GM19455 (cell line): ENCODE measurements at regions not wholly inside any gene's neighbourhood (a gene's known extent, or its start where the extent isn't known, plus 50 kb on each side); places are given as distances from the start of the nearest gene placed in this dataset.
"Not testable (repeated sequence)": the region's sequence is repeated elsewhere in the genome, so short reads cannot be mapped to it uniquely, and the experiment has no call there.

Source experiments
- ATAC-seq: cut with Tn5 transposase; IDR thresholded peaks from one replicate; pipeline ENCODE4 v1.9.1; 2021; ENCODE audit not compliant: unreplicated experiment

DNA sequence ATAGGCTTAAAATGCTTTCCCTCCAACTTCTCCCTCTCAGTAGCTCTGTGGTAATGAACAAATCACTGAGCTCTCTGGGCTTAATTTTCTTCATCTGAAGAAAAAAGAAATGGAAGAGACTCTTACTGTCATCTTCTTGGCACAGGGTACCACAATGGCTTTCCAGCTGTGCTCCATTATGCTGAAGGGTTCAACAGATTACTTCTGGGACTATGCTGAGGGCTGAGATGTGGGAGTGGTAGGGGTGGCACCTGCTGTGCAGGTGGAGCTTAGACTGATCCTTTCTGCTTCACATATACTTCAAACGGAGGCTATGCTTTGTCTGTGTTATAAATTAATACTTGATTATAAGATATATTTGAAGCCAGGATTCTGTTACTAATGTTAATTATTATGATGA, 840.2 kb upstream of the C9orf72 start:
- no peak for ATAC-seq

DNA sequence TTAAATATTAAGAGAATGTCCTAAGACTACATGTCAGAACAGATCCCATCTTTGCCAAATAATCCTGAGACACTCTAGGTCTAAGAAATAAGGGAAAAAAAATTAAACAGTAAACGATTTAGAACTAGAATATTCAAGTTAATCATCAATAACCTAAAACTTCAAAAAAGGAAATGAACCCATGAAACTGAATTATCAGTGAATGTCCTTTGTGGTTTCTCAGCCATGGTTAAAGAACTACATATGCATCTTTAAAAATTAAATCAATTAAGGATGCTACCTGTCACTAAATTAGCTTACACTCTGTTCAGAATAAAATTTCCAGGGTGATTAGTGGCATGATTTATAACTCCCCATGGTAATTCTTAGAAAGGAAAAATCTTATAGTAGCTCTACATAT, 850.0 kb upstream of the C9orf72 start:
- no peak for ATAC-seq

- no peak for ATAC-seq
Observed at GRCh38 chr9:28435456-28435855, 862.2 kb upstream of the C9orf72 start.

GRCh38 chr9:28439688-28440087, 866.4 kb upstream of the C9orf72 start:
- no peak for ATAC-seq

DNA sequence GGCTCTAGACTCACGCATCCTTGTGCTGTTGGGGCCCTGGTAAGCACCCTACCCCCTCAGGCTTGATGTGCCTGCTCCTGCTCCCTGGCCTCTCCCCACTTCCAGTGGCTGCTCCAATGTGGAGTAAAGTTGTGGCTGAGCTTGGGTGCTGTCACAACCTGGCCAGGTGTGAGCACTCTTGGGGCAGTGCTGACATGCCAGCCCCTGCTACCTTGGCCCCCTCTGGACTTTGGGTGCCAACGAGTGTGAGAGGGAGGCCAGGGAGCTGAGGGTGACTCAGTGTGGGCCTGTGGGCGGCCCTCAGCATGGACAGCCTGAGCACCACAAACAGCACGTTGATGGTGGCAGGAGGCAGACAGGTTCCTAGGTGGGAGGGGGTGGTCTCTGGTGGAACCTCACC, 870.2 kb upstream of the C9orf72 start:
- ATAC-seq, result no peak

DNA sequence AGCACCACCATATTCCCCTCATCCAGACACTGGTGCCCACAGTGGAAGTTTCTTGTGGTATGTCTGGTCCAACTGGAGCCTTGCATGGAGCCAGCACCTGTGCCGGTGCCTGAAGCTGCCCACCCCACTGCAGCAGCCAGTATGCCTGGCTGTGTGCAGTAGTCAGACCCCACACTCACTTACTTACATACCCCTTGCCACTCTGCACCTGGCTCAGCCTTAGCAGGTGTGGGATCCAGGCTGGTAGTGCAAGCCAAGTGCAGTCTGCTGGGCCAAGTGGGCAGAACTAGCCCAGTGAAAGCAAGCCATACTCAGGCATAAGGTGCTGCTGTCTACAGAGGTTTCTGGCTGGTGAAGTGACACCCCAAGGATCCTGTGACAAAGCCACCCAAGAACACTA, 871.4 kb upstream of the C9orf72 start:
- ATAC-seq, result no peak

GRCh38 chr9:28445211-28445610, 871.9 kb upstream of the C9orf72 start:
- no peak for ATAC-seq

- ATAC-seq, result no peak
Observed at GRCh38 chr9:28453918-28454317, 880.6 kb upstream of the C9orf72 start.

DNA sequence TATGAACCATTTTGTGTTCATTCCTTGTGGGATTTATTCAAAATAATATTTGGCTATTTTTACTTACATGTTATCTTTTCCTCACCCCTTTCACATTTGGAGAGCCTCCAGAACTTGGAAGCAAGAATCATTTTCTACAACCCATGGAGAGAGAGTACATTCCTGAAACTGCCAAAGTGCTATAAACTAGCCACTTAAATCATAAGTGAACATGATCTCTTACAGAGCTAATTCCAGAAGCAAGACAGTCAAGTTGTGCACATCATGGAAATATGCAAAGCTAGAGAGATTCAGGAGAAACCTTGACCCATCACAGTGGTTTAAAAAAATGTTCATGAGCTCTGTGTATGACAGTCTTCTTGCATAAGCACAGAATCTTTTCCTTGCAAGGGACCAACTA, 883.6 kb upstream of the C9orf72 start:
- ATAC-seq, result no peak

- no peak for ATAC-seq
Observed at GRCh38 chr9:28464481-28465216, 891.4 kb upstream of the C9orf72 start.

- no peak for ATAC-seq
Observed at GRCh38 chr9:28471261-28471660, 898.0 kb upstream of the C9orf72 start.

DNA sequence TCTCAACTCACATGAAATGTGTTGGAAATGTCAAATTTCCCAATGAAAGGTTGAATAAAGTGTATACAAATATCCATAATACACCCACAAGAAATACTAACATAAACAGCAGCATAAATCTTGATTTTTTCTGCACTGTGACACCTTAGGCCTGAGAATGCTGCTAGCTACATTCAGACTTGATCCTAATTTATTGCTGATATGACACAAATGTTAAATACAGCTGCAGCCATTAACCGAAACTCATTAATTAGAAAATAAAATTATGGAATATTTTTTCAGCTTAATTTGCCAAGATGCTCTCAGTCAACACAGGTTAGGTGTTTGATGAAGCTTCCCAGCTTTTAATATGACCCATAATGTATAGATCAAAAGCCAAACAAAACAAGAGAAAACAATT, 914.3 kb upstream of the C9orf72 start:
- ATAC-seq, result no peak

GRCh38 chr9:28491121-28491520, 917.8 kb upstream of the C9orf72 start:
- ATAC-seq, result no peak

GRCh38 chr9:28498168-28498567, 924.9 kb upstream of the C9orf72 start:
- ATAC-seq, result not testable (repeated sequence)

- ATAC-seq, result no peak
Observed at GRCh38 chr9:28502189-28502588, 928.9 kb upstream of the C9orf72 start.

DNA sequence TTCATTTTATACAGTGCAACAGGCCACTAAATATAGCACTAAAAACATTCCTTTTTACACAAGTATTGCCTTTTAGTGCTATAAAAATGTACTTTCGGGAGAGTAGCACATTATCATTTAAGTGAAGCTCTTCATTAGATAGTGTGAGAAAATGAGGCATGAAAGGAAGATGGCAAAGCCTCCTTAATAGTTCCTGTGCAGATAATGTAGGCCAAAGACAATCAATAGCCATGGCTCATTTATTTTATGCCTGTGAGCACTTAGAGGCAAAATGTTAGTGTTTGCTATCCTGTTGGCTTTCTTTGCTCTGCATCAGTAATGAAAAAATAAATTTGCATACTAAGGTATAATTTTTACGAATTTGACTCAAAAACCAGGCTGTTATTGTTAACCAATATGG, 929.5 kb upstream of the C9orf72 start:
- no peak for ATAC-seq

DNA sequence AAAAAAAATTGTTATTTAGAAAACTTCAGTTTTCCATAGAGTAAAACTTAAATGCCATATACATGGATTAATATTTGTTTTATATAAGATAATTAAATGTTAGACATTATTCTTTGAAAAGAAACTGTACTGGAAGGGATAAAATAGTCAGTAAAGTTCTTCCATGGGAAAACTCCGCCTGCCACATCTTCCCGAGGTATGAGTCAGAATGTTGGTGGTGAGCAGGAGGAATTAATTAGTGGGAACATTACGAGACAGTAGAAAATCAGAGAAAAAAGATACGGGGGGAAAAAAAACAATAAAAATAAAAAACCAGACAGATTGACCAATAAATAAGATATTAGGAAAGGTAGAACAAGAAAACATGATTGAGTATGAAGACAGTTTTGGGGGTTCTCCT, 930.3 kb upstream of the C9orf72 start:
- ATAC-seq, result no peak

- no peak for ATAC-seq
Observed at GRCh38 chr9:28518439-28518838, 945.2 kb upstream of the C9orf72 start.

GRCh38 chr9:28524309-28524708, 951.0 kb upstream of the C9orf72 start:
- ATAC-seq, result not testable (repeated sequence)

GRCh38 chr9:28528049-28528448, 954.8 kb upstream of the C9orf72 start:
- no peak for ATAC-seq

GRCh38 chr9:28538132-28538531, 964.9 kb upstream of the C9orf72 start:
- ATAC-seq, result no peak

GRCh38 chr9:28539434-28540070, 966.3 kb upstream of the C9orf72 start:
- no peak for ATAC-seq

DNA sequence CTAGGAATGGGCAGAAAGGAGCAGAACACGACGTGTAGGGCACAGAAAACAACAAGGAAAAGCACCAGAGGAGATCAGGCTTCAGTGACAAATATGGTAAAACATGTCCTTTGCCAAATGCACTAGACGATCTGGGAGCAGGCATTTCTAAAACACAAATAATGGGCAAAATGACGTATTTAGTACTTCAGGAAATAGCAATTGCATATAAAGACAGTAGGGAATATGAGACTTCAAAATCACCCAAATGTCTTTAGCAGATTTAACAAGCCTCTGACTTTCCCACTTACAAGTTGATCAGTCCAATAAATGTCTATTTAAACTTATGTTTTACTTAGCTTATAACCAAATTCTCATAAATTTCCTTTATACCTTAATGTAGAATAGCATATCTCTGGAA, 969.6 kb upstream of the C9orf72 start:
- ATAC-seq, result no peak
